ENCODE measurements at regions not wholly inside any gene's neighbourhood (a gene's known extent, or its start where the extent isn't known, plus 50 kb on each side); places are given as distances from the start of the nearest gene placed in this dataset.

DNA sequence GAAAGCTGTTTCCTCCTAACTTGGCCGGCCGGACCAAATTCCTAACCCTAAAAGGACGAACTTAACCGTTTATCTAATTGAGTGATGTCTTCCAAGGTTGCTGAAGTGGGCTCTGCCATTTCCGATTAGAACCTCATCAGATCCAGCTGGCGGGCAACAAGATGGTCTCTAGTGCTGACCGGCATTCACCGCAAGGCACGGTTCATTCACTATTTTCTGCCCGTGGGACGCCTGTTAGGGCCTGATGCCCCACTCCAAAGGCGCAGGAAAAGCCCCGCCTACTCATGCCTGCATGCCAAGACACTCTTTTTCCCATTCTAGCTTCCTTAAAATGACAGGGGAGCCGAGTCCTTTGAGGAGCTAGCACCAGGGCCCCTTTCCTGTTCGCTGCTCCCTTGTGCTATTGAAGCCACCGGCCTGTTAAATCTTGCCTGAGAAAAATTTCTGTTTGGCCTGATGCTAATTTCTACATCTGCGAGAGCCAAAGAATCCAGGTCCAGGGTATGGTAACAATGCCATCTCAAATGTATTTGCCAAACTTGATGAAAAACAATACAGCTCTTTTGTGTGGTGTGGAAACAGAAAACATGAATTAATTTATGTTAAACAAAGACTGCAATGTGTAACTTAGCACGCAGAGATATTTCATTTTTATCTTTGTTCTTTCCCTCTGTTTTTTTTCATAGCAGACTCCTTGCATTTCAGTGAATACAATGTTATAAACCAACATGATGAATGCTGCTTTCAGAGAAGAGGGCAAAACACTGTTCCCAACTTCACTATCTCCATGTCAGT is 1071.2 kb upstream of the USP15 start:
- TF ChIP-seq, protein P1, sequence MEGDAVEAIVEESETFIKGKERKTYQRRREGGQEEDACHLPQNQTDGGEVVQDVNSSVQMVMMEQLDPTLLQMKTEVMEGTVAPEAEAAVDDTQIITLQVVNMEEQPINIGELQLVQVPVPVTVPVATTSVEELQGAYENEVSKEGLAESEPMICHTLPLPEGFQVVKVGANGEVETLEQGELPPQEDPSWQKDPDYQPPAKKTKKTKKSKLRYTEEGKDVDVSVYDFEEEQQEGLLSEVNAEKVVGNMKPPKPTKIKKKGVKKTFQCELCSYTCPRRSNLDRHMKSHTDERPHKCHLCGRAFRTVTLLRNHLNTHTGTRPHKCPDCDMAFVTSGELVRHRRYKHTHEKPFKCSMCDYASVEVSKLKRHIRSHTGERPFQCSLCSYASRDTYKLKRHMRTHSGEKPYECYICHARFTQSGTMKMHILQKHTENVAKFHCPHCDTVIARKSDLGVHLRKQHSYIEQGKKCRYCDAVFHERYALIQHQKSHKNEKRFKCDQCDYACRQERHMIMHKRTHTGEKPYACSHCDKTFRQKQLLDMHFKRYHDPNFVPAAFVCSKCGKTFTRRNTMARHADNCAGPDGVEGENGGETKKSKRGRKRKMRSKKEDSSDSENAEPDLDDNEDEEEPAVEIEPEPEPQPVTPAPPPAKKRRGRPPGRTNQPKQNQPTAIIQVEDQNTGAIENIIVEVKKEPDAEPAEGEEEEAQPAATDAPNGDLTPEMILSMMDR (IDR thresholded peaks at IDR 0.05), result no peak
- Mint-ChIP-seq H3K4me1 (no peaks in the 10 kb centered on the region), H3K4me3 (no peak overlapping the region), H3K36me3 (ENCODE audit: low read depth) (no peaks in the 10 kb centered on the region), H3K9me3 (no peaks in the 10 kb centered on the region), H3K27ac (no peak overlapping the region), H3K27me3 (ENCODE audit: low read depth, poor library complexity) (no peaks in the 10 kb centered on the region)
- no peak for DNase-seq

DNA sequence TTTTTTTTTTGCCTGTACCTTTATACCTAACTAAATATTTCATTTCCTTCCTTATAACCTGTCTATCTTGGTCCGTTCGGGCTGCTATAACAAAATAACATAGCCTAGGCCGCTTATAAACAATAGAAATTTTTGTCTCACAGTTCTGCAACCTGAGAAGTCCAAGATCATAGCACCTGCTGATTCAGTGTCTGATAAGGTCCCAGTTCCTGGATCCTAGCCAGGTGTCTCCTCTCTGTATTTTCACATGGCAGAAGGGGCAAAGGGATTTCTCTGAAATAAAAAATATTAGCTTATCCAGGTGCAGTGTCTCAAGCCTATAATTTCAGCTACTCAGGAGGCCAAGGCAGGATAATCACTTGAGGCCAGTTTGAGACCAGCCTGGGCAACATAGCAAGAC is 1046.6 kb upstream of the USP15 start:
- H3K4me1 Mint-ChIP-seq, result no peaks in the 10 kb centered on the region
- no peaks in the 10 kb centered on the region for H3K9me3 Mint-ChIP-seq
- peaks cover 4% of the 10 kb centered on the region for H3K27me3 Mint-ChIP-seq (ENCODE audit: low read depth, poor library complexity)
- H3K4me3 Mint-ChIP-seq, result no peak overlapping the region
- no peak overlapping the region for H3K27ac Mint-ChIP-seq
- TF ChIP-seq, protein P1 (IDR thresholded peaks at IDR 0.05), result no peak
- DNase-seq, result no peak
- no peaks in the 10 kb centered on the region for H3K36me3 Mint-ChIP-seq (ENCODE audit: low read depth)

DNA sequence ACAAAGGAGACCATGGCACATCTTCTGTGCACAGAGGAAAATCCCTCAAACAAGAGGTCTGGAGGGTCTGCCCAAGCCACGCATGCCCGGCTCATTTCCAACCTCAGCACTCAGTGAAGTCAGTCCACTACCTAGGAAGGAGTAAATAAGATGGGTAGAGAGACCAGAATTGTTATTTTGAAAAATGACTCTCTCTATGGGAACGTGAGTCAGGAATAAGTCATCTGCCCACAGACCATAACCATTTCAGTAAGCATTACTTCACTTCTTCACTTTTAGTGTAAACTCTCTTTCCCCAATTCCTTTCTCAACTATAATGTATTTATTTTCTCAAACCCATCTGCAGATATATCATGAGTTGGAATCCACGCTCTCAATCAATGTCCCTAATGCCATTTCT is 1039.9 kb upstream of the USP15 start:
- H3K9me3 Mint-ChIP-seq, result peaks cover 6% of the 10 kb centered on the region
- no peak overlapping the region for H3K4me3 Mint-ChIP-seq
- H3K27ac Mint-ChIP-seq, result no peak overlapping the region

DNA sequence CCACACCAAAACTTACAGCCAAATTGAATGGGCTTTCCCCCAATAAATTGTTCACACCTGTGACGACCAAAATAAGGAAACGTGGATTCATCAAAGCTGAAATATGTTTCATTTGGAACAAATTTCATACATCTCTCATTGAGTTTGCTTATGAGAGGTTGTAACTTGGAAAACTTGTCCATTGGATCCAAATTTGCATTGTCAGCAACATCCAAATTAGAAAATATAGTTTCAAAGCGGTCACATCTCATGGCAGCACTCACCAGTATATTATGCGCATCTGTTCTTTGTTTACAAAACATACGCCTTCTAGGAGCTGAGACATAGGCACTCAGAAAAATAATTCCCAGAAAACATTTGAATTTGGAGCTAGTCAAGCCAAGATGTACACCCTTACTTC is 1028.2 kb upstream of the USP15 start:
- no peak for DNase-seq
- TF ChIP-seq, protein P1 (IDR thresholded peaks at IDR 0.05), result no peak
- Mint-ChIP-seq H3K36me3 (ENCODE audit: low read depth) (no peaks in the 10 kb centered on the region), H3K4me1 (no peaks in the 10 kb centered on the region), H3K27ac (no peak overlapping the region), H3K27me3 (ENCODE audit: low read depth, poor library complexity) (peaks cover 4% of the 10 kb centered on the region), H3K4me3 (no peak overlapping the region), H3K9me3 (no peaks in the 10 kb centered on the region)

More for the DNA sequence above, 1039.9 kb upstream of the USP15 start:
- Mint-ChIP-seq H3K36me3 (ENCODE audit: low read depth) (no peaks in the 10 kb centered on the region), H3K4me1 (no peaks in the 10 kb centered on the region), H3K27me3 (ENCODE audit: low read depth, poor library complexity) (no peaks in the 10 kb centered on the region)
- no peak for DNase-seq
- TF ChIP-seq, protein P1 (IDR thresholded peaks at IDR 0.05), result no peak

DNA sequence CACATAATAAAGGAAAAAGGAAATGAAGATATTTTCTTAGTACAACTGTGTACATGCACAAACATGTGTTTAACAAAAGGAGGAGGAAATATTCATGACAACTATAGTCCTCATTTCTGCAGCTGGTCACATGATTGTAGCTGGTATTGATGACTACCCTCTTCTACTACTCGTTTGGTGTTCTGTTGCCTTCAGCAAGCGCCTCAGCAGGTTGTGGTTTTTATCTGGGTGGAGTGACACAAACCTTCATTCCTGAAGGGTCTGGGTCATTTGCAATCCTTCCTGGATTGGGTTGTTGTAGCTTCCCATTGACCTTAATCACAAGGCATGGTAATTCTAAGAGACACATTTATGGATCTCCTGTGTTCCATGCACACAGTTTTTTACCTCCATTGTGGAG is 1009.9 kb upstream of the USP15 start:
- H3K4me1 Mint-ChIP-seq, result no peaks in the 10 kb centered on the region
- DNase-seq, result no peak

More for the DNA sequence above, 1009.9 kb upstream of the USP15 start:
- TF ChIP-seq, protein P1 (IDR thresholded peaks at IDR 0.05), result no peak
- H3K27me3 Mint-ChIP-seq (ENCODE audit: low read depth, poor library complexity), result peaks cover 5% of the 10 kb centered on the region
- H3K9me3 Mint-ChIP-seq, result no peaks in the 10 kb centered on the region
- no peaks in the 10 kb centered on the region for H3K36me3 Mint-ChIP-seq (ENCODE audit: low read depth)
- no peak overlapping the region for H3K27ac Mint-ChIP-seq
- H3K4me3 Mint-ChIP-seq, result no peak overlapping the region

Measured in nephron progenitor cell (in vitro differentiated cells).